ENCODE measurements at regions not wholly inside any gene's neighbourhood (a gene's known extent, or its start where the extent isn't known, plus 50 kb on each side); places are given as distances from the start of the nearest gene placed in this dataset.

DNA sequence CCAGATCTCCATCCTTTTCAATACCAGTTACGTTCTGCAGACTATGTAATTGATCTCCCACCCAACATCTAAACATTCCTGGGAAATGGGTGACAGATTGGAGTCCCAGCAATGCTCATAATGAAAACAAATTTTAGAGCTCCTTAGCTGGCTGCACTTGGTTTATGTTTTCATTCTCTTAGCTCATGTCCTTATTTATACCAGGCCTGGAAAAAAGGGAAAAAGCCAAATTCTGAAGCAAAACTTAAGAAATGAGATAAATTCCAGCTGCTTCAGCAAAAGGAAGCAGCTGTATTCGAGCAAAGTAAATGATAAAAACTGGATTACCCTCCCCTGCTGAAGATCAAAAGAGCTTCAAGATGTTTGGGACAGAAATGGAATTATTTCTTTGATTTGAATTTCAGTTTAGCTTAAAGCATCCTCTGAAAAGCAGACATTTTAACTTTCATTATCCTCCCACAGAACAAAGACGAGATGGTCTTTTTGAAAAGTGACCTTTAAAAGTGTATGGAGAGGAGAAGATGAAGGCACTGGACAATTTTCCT lies 196.5 kb upstream of the THUMPD2 start:
- TF ChIP-seq, protein P1, sequence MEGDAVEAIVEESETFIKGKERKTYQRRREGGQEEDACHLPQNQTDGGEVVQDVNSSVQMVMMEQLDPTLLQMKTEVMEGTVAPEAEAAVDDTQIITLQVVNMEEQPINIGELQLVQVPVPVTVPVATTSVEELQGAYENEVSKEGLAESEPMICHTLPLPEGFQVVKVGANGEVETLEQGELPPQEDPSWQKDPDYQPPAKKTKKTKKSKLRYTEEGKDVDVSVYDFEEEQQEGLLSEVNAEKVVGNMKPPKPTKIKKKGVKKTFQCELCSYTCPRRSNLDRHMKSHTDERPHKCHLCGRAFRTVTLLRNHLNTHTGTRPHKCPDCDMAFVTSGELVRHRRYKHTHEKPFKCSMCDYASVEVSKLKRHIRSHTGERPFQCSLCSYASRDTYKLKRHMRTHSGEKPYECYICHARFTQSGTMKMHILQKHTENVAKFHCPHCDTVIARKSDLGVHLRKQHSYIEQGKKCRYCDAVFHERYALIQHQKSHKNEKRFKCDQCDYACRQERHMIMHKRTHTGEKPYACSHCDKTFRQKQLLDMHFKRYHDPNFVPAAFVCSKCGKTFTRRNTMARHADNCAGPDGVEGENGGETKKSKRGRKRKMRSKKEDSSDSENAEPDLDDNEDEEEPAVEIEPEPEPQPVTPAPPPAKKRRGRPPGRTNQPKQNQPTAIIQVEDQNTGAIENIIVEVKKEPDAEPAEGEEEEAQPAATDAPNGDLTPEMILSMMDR (IDR thresholded peaks at IDR 0.05), result no peak
- no peak for TF ChIP-seq POLR2A (IDR thresholded peaks at IDR 0.05)
